Activated T-cell treated with anti-CD3 and anti-CD28 coated beads, Interleukin-2, amount 50 U/mL, for 24 hours (primary cell): ENCODE measurements at regions not wholly inside any gene's neighbourhood (a gene's known extent, or its start where the extent isn't known, plus 50 kb on each side); places are given as distances from the start of the nearest gene placed in this dataset.

Experiments
- DNase-seq: peaks from one replicate; pipeline ENCODE4 v3.0.0-alpha.2; 2020
- H3K27ac Mint-ChIP-seq: 2 replicates; pipeline ENCODE4 v1.8.0; 2020; ENCODE audit warnings: mild to moderate bottlenecking, mixed read lengths
- H3K27me3 Mint-ChIP-seq: 2 replicates; pipeline ENCODE4 v1.8.0; 2020; ENCODE audit warnings: mixed read lengths
- H3K36me3 Mint-ChIP-seq: 2 replicates; pipeline ENCODE4 v1.8.0; 2020; ENCODE audit warnings: low read depth, mixed read lengths
- H3K4me1 Mint-ChIP-seq: 2 replicates; pipeline ENCODE4 v1.8.0; 2020; ENCODE audit warnings: low read depth, mixed read lengths
- H3K4me3 Mint-ChIP-seq: 2 replicates; pipeline ENCODE4 v1.8.0; 2020; ENCODE audit warnings: mild to moderate bottlenecking, moderate library complexity, mixed read lengths
- H3K9me3 Mint-ChIP-seq: 2 replicates; pipeline ENCODE4 v1.8.0; 2020; ENCODE audit warnings: mixed read lengths

GRCh38 chr9:73866451-73866850 is 630.7 kb upstream of the RORB start:
- Mint-ChIP-seq H3K27ac (no peak overlapping the region), H3K36me3 (no peaks in the 10 kb centered on the region), H3K4me1 (peaks cover 2% of the 10 kb centered on the region), H3K9me3 (no peaks in the 10 kb centered on the region), H3K27me3 (no peaks in the 10 kb centered on the region), H3K4me3 (no peak overlapping the region)
- no peak for DNase-seq

- H3K36me3 Mint-ChIP-seq = no peaks in the 10 kb centered on the region
- H3K9me3 Mint-ChIP-seq = no peaks in the 10 kb centered on the region
- H3K4me1 Mint-ChIP-seq = peaks cover 2% of the 10 kb centered on the region
- no peak overlapping the region for H3K4me3 Mint-ChIP-seq
- DNase-seq = no peak
- no peaks in the 10 kb centered on the region for H3K27me3 Mint-ChIP-seq
- H3K27ac Mint-ChIP-seq = no peak overlapping the region
These were observed 627.9 kb upstream of the RORB start for GRCh38 chr9:73869264-73869663.

- Mint-ChIP-seq H3K27ac (no peak overlapping the region), H3K9me3 (no peaks in the 10 kb centered on the region), H3K36me3 (no peaks in the 10 kb centered on the region), H3K4me1 (peaks cover 2% of the 10 kb centered on the region), H3K4me3 (no peak overlapping the region), H3K27me3 (no peaks in the 10 kb centered on the region)
- DNase-seq = no peak
These were observed 625.5 kb upstream of the RORB start for GRCh38 chr9:73871636-73872035.

- H3K4me1 Mint-ChIP-seq = peaks cover 2% of the 10 kb centered on the region
- H3K27me3 Mint-ChIP-seq = no peaks in the 10 kb centered on the region
- no peak overlapping the region for H3K4me3 Mint-ChIP-seq
- DNase-seq = no peak
- H3K9me3 Mint-ChIP-seq = no peaks in the 10 kb centered on the region
- no peak overlapping the region for H3K27ac Mint-ChIP-seq
- H3K36me3 Mint-ChIP-seq = no peaks in the 10 kb centered on the region
These were observed 624.4 kb upstream of the RORB start for GRCh38 chr9:73872701-73873100.

GRCh38 chr9:73880101-73880500 is 617.0 kb upstream of the RORB start:
- no peaks in the 10 kb centered on the region for H3K27me3 Mint-ChIP-seq
- DNase-seq = no peak
- H3K9me3 Mint-ChIP-seq = no peaks in the 10 kb centered on the region
- H3K4me1 Mint-ChIP-seq = no peaks in the 10 kb centered on the region
- H3K27ac Mint-ChIP-seq = no peak overlapping the region
- no peak overlapping the region for H3K4me3 Mint-ChIP-seq
- H3K36me3 Mint-ChIP-seq = no peaks in the 10 kb centered on the region

GRCh38 chr9:73889023-73889422 is 608.1 kb upstream of the RORB start:
- Mint-ChIP-seq H3K9me3 (no peaks in the 10 kb centered on the region), H3K4me1 (no peaks in the 10 kb centered on the region), H3K4me3 (no peak overlapping the region), H3K27me3 (no peaks in the 10 kb centered on the region), H3K27ac (no peak overlapping the region), H3K36me3 (no peaks in the 10 kb centered on the region)
- no peak for DNase-seq

- Mint-ChIP-seq H3K9me3 (no peaks in the 10 kb centered on the region), H3K27ac (no peak overlapping the region), H3K36me3 (no peaks in the 10 kb centered on the region), H3K4me3 (no peak overlapping the region), H3K27me3 (no peaks in the 10 kb centered on the region), H3K4me1 (no peaks in the 10 kb centered on the region)
- no peak for DNase-seq
These were observed 606.4 kb upstream of the RORB start for GRCh38 chr9:73890685-73891277.

- DNase-seq = no peak
- Mint-ChIP-seq H3K4me3 (no peak overlapping the region), H3K9me3 (no peaks in the 10 kb centered on the region)
These were observed 604.8 kb upstream of the RORB start for GRCh38 chr9:73892335-73892734.

GRCh38 chr9:73893230-73893629 is 603.9 kb upstream of the RORB start:
- H3K9me3 Mint-ChIP-seq = peaks cover 2% of the 10 kb centered on the region
- no peak overlapping the region for H3K4me3 Mint-ChIP-seq
- no peak overlapping the region for H3K27ac Mint-ChIP-seq
- no peaks in the 10 kb centered on the region for H3K36me3 Mint-ChIP-seq
- H3K4me1 Mint-ChIP-seq = no peaks in the 10 kb centered on the region
- DNase-seq = no peak
- H3K27me3 Mint-ChIP-seq = no peaks in the 10 kb centered on the region

More at GRCh38 chr9:73892335-73892734, 604.8 kb upstream of the RORB start:
- Mint-ChIP-seq H3K27ac (no peak overlapping the region), H3K4me1 (no peaks in the 10 kb centered on the region), H3K36me3 (no peaks in the 10 kb centered on the region), H3K27me3 (no peaks in the 10 kb centered on the region)

GRCh38 chr9:73896061-73896460 is 601.1 kb upstream of the RORB start:
- Mint-ChIP-seq H3K9me3 (peaks cover 4% of the 10 kb centered on the region), H3K27me3 (no peaks in the 10 kb centered on the region), H3K4me3 (no peak overlapping the region), H3K4me1 (no peaks in the 10 kb centered on the region), H3K36me3 (no peaks in the 10 kb centered on the region), H3K27ac (no peak overlapping the region)
- DNase-seq = no peak

- no peaks in the 10 kb centered on the region for H3K36me3 Mint-ChIP-seq
- no peak overlapping the region for H3K4me3 Mint-ChIP-seq
- no peak for DNase-seq
- H3K27ac Mint-ChIP-seq = no peak overlapping the region
- no peaks in the 10 kb centered on the region for H3K4me1 Mint-ChIP-seq
- H3K9me3 Mint-ChIP-seq = peaks cover 3% of the 10 kb centered on the region
- H3K27me3 Mint-ChIP-seq = no peaks in the 10 kb centered on the region
These were observed 590.5 kb upstream of the RORB start for GRCh38 chr9:73906671-73907070.

GRCh38 chr9:73911804-73912203 is 585.3 kb upstream of the RORB start:
- DNase-seq = no peak
- Mint-ChIP-seq H3K36me3 (no peaks in the 10 kb centered on the region), H3K27me3 (no peaks in the 10 kb centered on the region), H3K9me3 (no peaks in the 10 kb centered on the region), H3K4me3 (no peak overlapping the region), H3K27ac (no peak overlapping the region), H3K4me1 (no peaks in the 10 kb centered on the region)

- no peak for DNase-seq
- Mint-ChIP-seq H3K4me1 (no peaks in the 10 kb centered on the region), H3K4me3 (no peak overlapping the region), H3K27ac (no peak overlapping the region), H3K36me3 (no peaks in the 10 kb centered on the region), H3K27me3 (no peaks in the 10 kb centered on the region), H3K9me3 (no peaks in the 10 kb centered on the region)
These were observed 581.0 kb upstream of the RORB start for GRCh38 chr9:73916016-73916673.

- Mint-ChIP-seq H3K27ac (no peak overlapping the region), H3K36me3 (no peaks in the 10 kb centered on the region), H3K9me3 (no peaks in the 10 kb centered on the region), H3K27me3 (no peaks in the 10 kb centered on the region), H3K4me3 (no peak overlapping the region), H3K4me1 (no peaks in the 10 kb centered on the region)
- no peak for DNase-seq
These were observed 577.4 kb upstream of the RORB start for GRCh38 chr9:73919712-73920111.

GRCh38 chr9:73923796-73924195 is 573.3 kb upstream of the RORB start:
- H3K27me3 Mint-ChIP-seq = no peaks in the 10 kb centered on the region

GRCh38 chr9:73951147-73951546 is 546.0 kb upstream of the RORB start:
- peaks cover 5% of the 10 kb centered on the region for H3K9me3 Mint-ChIP-seq
- H3K4me3 Mint-ChIP-seq = no peak overlapping the region
- no peak overlapping the region for H3K27ac Mint-ChIP-seq
- DNase-seq = no peak
- no peaks in the 10 kb centered on the region for H3K27me3 Mint-ChIP-seq
- H3K36me3 Mint-ChIP-seq = no peaks in the 10 kb centered on the region
- H3K4me1 Mint-ChIP-seq = no peaks in the 10 kb centered on the region

More at GRCh38 chr9:73923796-73924195, 573.3 kb upstream of the RORB start:
- no peak overlapping the region for H3K4me3 Mint-ChIP-seq
- no peaks in the 10 kb centered on the region for H3K9me3 Mint-ChIP-seq
- DNase-seq = no peak
- H3K4me1 Mint-ChIP-seq = no peaks in the 10 kb centered on the region
- H3K27ac Mint-ChIP-seq = no peak overlapping the region
- H3K36me3 Mint-ChIP-seq = no peaks in the 10 kb centered on the region
